ENCODE measurements at regions not wholly inside any gene's neighbourhood (a gene's known extent, or its start where the extent isn't known, plus 50 kb on each side); places are given as distances from the start of the nearest gene placed in this dataset.

- Histone ChIP-seq H3K9me3 (ENCODE audit: insufficient read depth, low read depth, low read length) (no peaks in the 10 kb centered on the region; the same call in 1 of the 2 replicates), H3K9ac (ENCODE audit: low read depth, low read length) (no peak overlapping the region), H3K4me1 (ENCODE audit: insufficient read depth, low read length) (peaks cover 5% of the 10 kb centered on the region; the same call in 1 of the 2 replicates), H3K27ac (ENCODE audit: low read length) (no peak overlapping the region), H3K4me3 (ENCODE audit: low read length) (no peak overlapping the region), H3K27me3 (ENCODE audit: insufficient read depth, low read length) (no peaks in the 10 kb centered on the region), H3K36me3 (ENCODE audit: insufficient read depth, low read depth, low read length) (no peaks in the 10 kb centered on the region)
Observed at GRCh38 chr5:74040811-74041491, 415.0 kb downstream of the ARHGEF28 start.

- Histone ChIP-seq H3K9ac (ENCODE audit: low read depth, low read length) (no peak overlapping the region), H3K27me3 (ENCODE audit: insufficient read depth, low read length) (no peaks in the 10 kb centered on the region), H3K27ac (ENCODE audit: low read length) (no peak overlapping the region), H3K36me3 (ENCODE audit: insufficient read depth, low read depth, low read length) (no peaks in the 10 kb centered on the region), H3K4me1 (ENCODE audit: insufficient read depth, low read length) (peaks cover 5% of the 10 kb centered on the region; the same call in 1 of the 2 replicates), H3K9me3 (ENCODE audit: insufficient read depth, low read depth, low read length) (no peaks in the 10 kb centered on the region; the same call in 1 of the 2 replicates), H3K4me3 (ENCODE audit: low read length) (no peak overlapping the region)
Observed at GRCh38 chr5:74040065-74040551, 414.1 kb downstream of the ARHGEF28 start.

DNA sequence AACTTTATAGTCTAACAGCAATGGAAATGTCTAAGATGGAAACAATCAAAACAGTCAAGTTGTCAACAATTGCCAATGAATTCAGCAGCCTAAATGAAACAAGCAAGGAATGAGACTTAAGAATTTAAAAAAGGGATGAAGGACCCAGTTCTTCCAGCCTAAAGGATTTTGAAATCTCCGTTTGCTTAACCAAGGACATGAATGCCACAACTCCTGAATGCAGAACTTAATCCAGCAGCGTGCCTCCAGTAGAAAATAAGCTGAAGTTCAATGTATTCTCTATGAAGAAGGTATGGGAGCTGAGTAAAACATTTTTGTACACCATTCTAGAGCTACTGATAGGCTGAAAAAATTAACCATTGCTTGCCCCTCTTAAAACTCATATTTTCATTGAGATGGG lies 411.3 kb downstream of the ARHGEF28 start:
- peaks cover 5% of the 10 kb centered on the region; the same call in 1 of the 2 replicates for H3K4me1 ChIP-seq (ENCODE audit: insufficient read depth, low read length)
- H3K27ac ChIP-seq (ENCODE audit: low read length): no peak overlapping the region

GRCh38 chr5:74035521-74035937 lies 409.5 kb downstream of the ARHGEF28 start:
- no peaks in the 10 kb centered on the region; the same call in 1 of the 2 replicates for H3K9me3 ChIP-seq (ENCODE audit: insufficient read depth, low read depth, low read length)
- H3K4me3 ChIP-seq (ENCODE audit: low read length): no peak overlapping the region
- no peak overlapping the region for H3K9ac ChIP-seq (ENCODE audit: low read depth, low read length)
- H3K36me3 ChIP-seq (ENCODE audit: insufficient read depth, low read depth, low read length): no peaks in the 10 kb centered on the region
- no peaks in the 10 kb centered on the region for H3K27me3 ChIP-seq (ENCODE audit: insufficient read depth, low read length)
- no peak overlapping the region for H3K27ac ChIP-seq (ENCODE audit: low read length)
- peaks cover 5% of the 10 kb centered on the region; the same call in 1 of the 2 replicates for H3K4me1 ChIP-seq (ENCODE audit: insufficient read depth, low read length)

More for the DNA sequence above, 411.3 kb downstream of the ARHGEF28 start:
- Histone ChIP-seq H3K4me3 (ENCODE audit: low read length) (no peak overlapping the region), H3K36me3 (ENCODE audit: insufficient read depth, low read depth, low read length) (no peaks in the 10 kb centered on the region), H3K9ac (ENCODE audit: low read depth, low read length) (no peak overlapping the region), H3K9me3 (ENCODE audit: insufficient read depth, low read depth, low read length) (no peaks in the 10 kb centered on the region; the same call in 1 of the 2 replicates), H3K27me3 (ENCODE audit: insufficient read depth, low read length) (no peaks in the 10 kb centered on the region)

DNA sequence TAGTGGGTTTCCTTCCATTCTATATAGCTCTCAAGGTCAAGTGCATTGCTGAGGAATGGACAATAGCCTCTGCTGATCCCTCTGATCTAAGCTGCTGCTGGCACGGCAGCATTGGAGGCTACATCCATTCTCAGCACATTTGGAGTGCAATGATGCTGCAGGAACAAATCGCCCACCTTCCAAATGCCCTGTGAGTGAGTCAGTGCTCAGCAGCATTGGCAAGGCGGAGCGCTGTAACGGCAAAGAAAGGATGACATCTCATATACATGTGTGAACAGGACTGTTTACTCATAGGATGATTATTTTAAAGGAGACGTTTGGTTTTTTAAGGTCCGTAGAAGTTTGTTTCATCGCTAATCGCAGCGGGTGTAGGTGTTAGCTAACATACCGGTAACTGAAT lies 408.7 kb downstream of the ARHGEF28 start:
- no peak overlapping the region for H3K4me3 ChIP-seq (ENCODE audit: low read length)
- no peak overlapping the region for H3K27ac ChIP-seq (ENCODE audit: low read length)
- no peaks in the 10 kb centered on the region for H3K36me3 ChIP-seq (ENCODE audit: insufficient read depth, low read depth, low read length)
- no peaks in the 10 kb centered on the region for H3K27me3 ChIP-seq (ENCODE audit: insufficient read depth, low read length)
- no peaks in the 10 kb centered on the region; the same call in 1 of the 2 replicates for H3K9me3 ChIP-seq (ENCODE audit: insufficient read depth, low read depth, low read length)
- H3K4me1 ChIP-seq (ENCODE audit: insufficient read depth, low read length): peaks cover 5% of the 10 kb centered on the region; the same call in 1 of the 2 replicates
- no peak overlapping the region for H3K9ac ChIP-seq (ENCODE audit: low read depth, low read length)

DNA sequence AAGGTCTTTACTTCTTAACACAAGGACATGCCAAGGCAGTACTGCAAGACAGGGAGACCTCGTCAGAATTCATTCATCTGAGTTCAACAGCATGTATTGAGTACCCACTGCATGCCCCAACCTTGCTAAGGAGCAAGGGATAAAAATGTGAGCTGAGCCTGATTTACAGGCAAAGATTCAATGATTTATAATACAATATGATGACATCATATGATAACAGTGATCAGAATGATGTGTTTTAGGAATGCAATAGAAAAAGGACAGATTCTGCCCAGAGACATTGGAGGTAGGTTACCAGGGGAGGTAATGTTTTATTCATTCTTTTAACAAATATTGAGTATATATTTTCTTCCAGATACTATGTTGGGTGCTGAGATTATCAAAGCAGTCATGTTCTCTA lies 406.6 kb downstream of the ARHGEF28 start:
- H3K9ac ChIP-seq (ENCODE audit: low read depth, low read length): no peak overlapping the region
- H3K36me3 ChIP-seq (ENCODE audit: insufficient read depth, low read depth, low read length): no peaks in the 10 kb centered on the region
- H3K27me3 ChIP-seq (ENCODE audit: insufficient read depth, low read length): no peaks in the 10 kb centered on the region
- H3K4me3 ChIP-seq (ENCODE audit: low read length): no peak overlapping the region
- H3K9me3 ChIP-seq (ENCODE audit: insufficient read depth, low read depth, low read length): no peaks in the 10 kb centered on the region
- no peaks in the 10 kb centered on the region for H3K4me1 ChIP-seq (ENCODE audit: insufficient read depth, low read length)
- H3K27ac ChIP-seq (ENCODE audit: low read length): no peak overlapping the region

DNA sequence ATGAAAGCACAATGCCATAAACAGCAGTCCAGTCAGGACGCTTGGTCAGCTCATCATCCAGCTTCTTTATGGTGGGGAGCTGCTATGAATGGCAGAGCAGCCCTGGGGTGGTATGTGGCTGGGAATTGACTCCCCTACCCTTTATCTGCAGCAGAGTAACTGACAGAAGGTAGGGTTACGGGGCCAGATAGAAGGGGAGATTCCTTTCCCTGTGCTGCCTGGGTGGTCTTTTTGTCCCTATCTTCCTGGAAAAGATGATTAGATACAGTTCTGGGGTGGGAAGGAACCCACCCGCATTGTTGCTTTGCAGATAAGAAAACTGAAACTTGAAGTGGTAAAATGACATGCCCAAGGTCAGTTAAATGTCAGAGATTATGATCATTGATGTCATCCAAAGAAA lies 405.5 kb downstream of the ARHGEF28 start:
- H3K9ac ChIP-seq (ENCODE audit: low read depth, low read length): no peak overlapping the region
- H3K27me3 ChIP-seq (ENCODE audit: insufficient read depth, low read length): no peaks in the 10 kb centered on the region

GRCh38 chr5:74030821-74031220 lies 404.8 kb downstream of the ARHGEF28 start:
- no peaks in the 10 kb centered on the region; the same call in 1 of the 2 replicates for H3K4me1 ChIP-seq (ENCODE audit: insufficient read depth, low read length)

More for the DNA sequence above, 405.5 kb downstream of the ARHGEF28 start:
- H3K36me3 ChIP-seq (ENCODE audit: insufficient read depth, low read depth, low read length): no peaks in the 10 kb centered on the region
- no peak overlapping the region for H3K4me3 ChIP-seq (ENCODE audit: low read length)
- no peak overlapping the region for H3K27ac ChIP-seq (ENCODE audit: low read length)
- no peaks in the 10 kb centered on the region for H3K4me1 ChIP-seq (ENCODE audit: insufficient read depth, low read length)
- H3K9me3 ChIP-seq (ENCODE audit: insufficient read depth, low read depth, low read length): no peaks in the 10 kb centered on the region

GRCh38 chr5:74030371-74030770 lies 404.4 kb downstream of the ARHGEF28 start:
- Histone ChIP-seq H3K27ac (ENCODE audit: low read length) (no peak overlapping the region), H3K9ac (ENCODE audit: low read depth, low read length) (no peak overlapping the region), H3K4me3 (ENCODE audit: low read length) (no peak overlapping the region), H3K4me1 (ENCODE audit: insufficient read depth, low read length) (no peaks in the 10 kb centered on the region; the same call in 1 of the 2 replicates), H3K36me3 (ENCODE audit: insufficient read depth, low read depth, low read length) (no peaks in the 10 kb centered on the region), H3K27me3 (ENCODE audit: insufficient read depth, low read length) (no peaks in the 10 kb centered on the region), H3K9me3 (ENCODE audit: insufficient read depth, low read depth, low read length) (no peaks in the 10 kb centered on the region)

More at GRCh38 chr5:74030821-74031220, 404.8 kb downstream of the ARHGEF28 start:
- Histone ChIP-seq H3K27ac (ENCODE audit: low read length) (no peak overlapping the region), H3K9ac (ENCODE audit: low read depth, low read length) (no peak overlapping the region), H3K36me3 (ENCODE audit: insufficient read depth, low read depth, low read length) (no peaks in the 10 kb centered on the region), H3K4me3 (ENCODE audit: low read length) (no peak overlapping the region), H3K9me3 (ENCODE audit: insufficient read depth, low read depth, low read length) (no peaks in the 10 kb centered on the region), H3K27me3 (ENCODE audit: insufficient read depth, low read length) (no peaks in the 10 kb centered on the region)

GRCh38 chr5:74028976-74029375 lies 403.0 kb downstream of the ARHGEF28 start:
- Histone ChIP-seq H3K9ac (ENCODE audit: low read depth, low read length) (no peak overlapping the region), H3K4me1 (ENCODE audit: insufficient read depth, low read length) (no peaks in the 10 kb centered on the region; the same call in 1 of the 2 replicates), H3K9me3 (ENCODE audit: insufficient read depth, low read depth, low read length) (no peaks in the 10 kb centered on the region), H3K4me3 (ENCODE audit: low read length) (no peak overlapping the region), H3K36me3 (ENCODE audit: insufficient read depth, low read depth, low read length) (no peaks in the 10 kb centered on the region), H3K27me3 (ENCODE audit: insufficient read depth, low read length) (no peaks in the 10 kb centered on the region), H3K27ac (ENCODE audit: low read length) (no peak overlapping the region)

DNA sequence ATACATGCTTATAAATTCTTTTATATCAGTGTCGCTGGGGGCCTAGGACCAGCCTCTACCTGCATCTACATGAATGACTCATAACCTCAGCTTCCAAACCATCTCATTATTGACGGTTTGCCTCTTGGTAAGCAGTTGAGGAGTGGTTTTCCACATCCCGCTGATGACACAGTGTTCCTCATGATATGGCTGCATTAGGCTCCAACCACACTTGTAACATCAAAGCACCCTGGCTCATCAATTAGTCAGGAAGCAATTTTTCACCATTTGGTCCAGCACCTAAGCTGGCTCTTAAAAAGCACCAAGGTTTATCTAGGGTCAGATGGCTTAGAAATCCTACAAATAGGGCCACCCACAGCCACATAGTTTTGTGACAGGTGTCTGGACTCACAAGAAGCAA lies 402.4 kb downstream of the ARHGEF28 start:
- no peaks in the 10 kb centered on the region; the same call in 1 of the 2 replicates for H3K4me1 ChIP-seq (ENCODE audit: insufficient read depth, low read length)
- H3K36me3 ChIP-seq (ENCODE audit: insufficient read depth, low read depth, low read length): no peaks in the 10 kb centered on the region
- no peak overlapping the region for H3K4me3 ChIP-seq (ENCODE audit: low read length)
- no peak overlapping the region for H3K9ac ChIP-seq (ENCODE audit: low read depth, low read length)
- no peaks in the 10 kb centered on the region for H3K27me3 ChIP-seq (ENCODE audit: insufficient read depth, low read length)
- H3K9me3 ChIP-seq (ENCODE audit: insufficient read depth, low read depth, low read length): no peaks in the 10 kb centered on the region
- no peak overlapping the region for H3K27ac ChIP-seq (ENCODE audit: low read length)

- no peaks in the 10 kb centered on the region for H3K36me3 ChIP-seq (ENCODE audit: insufficient read depth, low read depth, low read length)
- no peak overlapping the region for H3K27ac ChIP-seq (ENCODE audit: low read length)
- no peaks in the 10 kb centered on the region for H3K27me3 ChIP-seq (ENCODE audit: insufficient read depth, low read length)
- H3K9ac ChIP-seq (ENCODE audit: low read depth, low read length): no peak overlapping the region
- no peak overlapping the region for H3K4me3 ChIP-seq (ENCODE audit: low read length)
- H3K4me1 ChIP-seq (ENCODE audit: insufficient read depth, low read length): no peaks in the 10 kb centered on the region; the same call in 1 of the 2 replicates
- no peaks in the 10 kb centered on the region for H3K9me3 ChIP-seq (ENCODE audit: insufficient read depth, low read depth, low read length)
Observed at GRCh38 chr5:74027732-74028338, 401.8 kb downstream of the ARHGEF28 start.
